GM18502 (cell line): ENCODE measurements at regions not wholly inside any gene's neighbourhood (a gene's known extent, or its start where the extent isn't known, plus 50 kb on each side); places are given as distances from the start of the nearest gene placed in this dataset.
A peak's percentile ranks its signal among the peaks of the same experiment; 100 is the strongest.

Experiments used
- ATAC-seq: cut with Tn5 transposase; IDR thresholded peaks from one replicate; pipeline ENCODE4 v1.9.1; 2021; ENCODE audit warnings: mild to moderate bottlenecking; ENCODE audit not compliant: unreplicated experiment, poor library complexity

DNA sequence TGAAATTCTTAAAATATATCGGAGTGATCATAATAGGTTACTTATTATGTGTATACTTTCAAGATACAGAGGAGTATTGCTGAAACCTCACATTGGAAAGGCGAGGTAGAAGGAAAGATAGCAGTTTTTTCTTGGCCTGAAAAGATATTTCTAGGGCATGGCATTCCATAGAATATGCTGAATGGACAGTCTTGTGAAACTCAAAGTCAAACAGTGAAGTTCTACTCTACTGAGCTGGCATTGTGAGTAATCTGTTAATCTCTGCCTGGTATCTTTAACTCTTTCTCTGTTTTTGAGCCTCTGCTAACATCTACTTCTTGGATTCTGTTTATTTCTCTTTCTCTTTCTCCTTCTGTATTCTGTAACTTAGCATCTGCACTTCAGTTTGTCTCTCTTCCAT is 176.3 kb upstream of the ZBTB20 start:
- no peak for ATAC-seq

GRCh38 chr3:115324056-115324455 is 177.0 kb upstream of the ZBTB20 start:
- no peak for ATAC-seq

- ATAC-seq: no peak
These were observed 178.5 kb upstream of the ZBTB20 start for GRCh38 chr3:115325539-115325938.

GRCh38 chr3:115330430-115330829 is 183.3 kb upstream of the ZBTB20 start:
- no peak for ATAC-seq

DNA sequence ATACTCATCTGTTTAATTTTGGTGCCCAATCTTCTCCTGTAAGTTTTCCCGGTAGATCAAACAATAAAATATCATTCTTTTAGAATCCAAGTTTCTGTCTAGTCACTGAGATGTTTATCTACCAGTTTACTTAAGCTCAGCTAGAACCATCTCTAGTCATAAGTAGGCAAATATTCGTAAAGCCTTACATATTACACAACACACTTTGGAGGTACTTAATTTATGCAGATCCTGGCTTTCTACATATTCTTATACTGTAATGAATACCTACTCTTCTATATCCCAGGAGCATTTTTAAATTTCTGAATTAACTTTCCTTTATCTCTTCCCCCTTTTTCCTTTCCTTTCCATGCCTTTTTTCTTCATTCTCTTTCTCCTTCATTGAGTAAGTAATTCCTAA is 185.9 kb upstream of the ZBTB20 start:
- no peak for ATAC-seq

DNA sequence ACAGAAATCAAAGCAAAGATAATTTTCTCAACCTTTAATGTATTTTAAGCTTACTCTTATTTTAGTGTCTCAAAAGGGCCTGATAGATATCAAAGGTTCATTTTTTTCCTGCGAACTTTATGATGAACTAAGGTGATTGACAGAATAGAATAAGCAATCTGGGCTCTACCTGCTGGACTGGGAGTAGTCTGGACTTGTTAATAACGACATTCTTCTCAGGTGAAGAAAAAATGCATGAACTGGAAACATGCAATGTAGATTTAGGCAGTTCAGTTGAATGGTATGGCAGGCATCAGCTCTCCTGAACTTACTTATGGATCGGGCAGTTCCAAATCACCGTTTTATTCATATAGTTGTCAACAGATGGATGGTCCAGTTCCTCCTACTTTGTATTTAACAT is 189.7 kb upstream of the ZBTB20 start:
- no peak for ATAC-seq

DNA sequence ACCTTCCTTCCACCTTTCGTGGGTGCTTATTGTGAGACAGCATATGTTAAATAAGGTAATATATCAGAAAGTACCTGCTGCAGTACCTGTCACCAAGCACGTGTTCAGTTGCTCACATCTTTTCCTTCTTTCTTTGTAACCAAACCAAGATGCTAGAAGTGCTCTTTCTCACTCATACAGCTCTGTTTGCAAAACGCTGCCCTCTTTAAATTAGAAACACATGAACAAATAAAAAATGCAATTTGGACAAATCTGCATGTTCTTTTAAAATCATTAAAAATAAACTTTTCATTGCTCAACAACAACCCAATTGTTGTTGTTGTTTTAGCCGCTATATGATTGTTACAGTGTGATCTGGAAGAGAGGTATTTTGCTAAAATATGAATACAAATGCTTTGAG is 193.5 kb upstream of the ZBTB20 start:
- ATAC-seq: no peak

DNA sequence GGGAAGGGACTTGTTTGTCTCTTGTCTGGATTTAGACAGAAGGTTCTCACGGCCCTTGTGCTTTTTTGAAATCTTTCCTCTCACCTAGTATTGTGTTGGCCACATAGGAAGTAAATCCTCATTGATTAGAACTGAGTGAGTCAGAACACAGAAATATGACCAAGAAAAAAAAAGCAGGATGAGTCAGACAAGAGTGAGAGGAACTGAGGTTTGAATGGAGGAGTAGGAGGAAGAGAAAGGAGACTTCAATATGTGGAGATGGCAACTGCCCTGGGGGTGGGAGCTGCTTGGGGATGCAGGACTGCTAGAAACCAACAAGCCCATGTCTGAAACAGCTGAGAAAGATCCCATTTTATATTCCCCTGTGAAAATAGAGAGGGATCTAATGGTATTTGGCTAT is 194.1 kb upstream of the ZBTB20 start:
- ATAC-seq: no peak

- ATAC-seq: no peak
These were observed 200.6 kb upstream of the ZBTB20 start for GRCh38 chr3:115347737-115348136.

- ATAC-seq: no peak
These were observed 201.3 kb upstream of the ZBTB20 start for GRCh38 chr3:115348412-115348811.

DNA sequence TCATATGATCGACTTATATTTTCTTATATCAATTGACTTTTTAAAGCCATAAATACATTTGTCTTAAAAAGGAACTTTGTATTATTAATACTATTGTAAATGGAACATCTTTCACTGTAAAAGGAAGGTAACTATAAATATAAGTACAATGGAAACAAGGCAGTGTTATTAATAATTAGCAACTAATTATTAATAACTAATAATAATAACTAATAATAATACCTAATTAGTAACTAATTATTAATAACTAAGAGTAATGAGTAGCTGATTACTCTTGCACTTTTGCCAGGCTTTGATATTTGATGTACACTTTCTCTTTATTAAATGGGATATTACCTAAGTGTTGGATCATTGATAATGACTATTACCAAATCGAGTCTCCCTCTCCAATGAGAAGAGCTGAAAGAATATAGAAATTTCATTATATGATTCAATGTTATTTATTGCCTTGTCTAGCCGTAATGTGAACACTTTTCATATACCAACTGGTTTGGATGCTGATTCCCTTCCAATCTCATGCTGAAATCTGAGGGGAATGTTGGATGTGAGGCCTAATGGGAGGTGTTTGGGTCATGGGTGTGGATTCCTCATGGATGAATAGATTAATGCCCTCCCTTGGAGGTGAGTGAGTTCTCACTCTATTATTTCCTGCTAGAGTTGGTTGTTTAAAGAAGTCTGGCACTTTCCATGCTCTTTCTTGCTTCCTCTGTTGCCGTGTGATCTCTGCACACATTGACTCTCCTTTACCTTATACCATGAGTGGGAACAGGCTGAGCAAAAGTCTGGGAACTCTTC is 202.1 kb upstream of the ZBTB20 start:
- ATAC-seq: no peak

- no peak for ATAC-seq
These were observed 203.5 kb upstream of the ZBTB20 start for GRCh38 chr3:115350606-115351005.

- ATAC-seq: no peak
These were observed 204.1 kb upstream of the ZBTB20 start for GRCh38 chr3:115351193-115351592.

GRCh38 chr3:115354010-115354409 is 206.9 kb upstream of the ZBTB20 start:
- no peak for ATAC-seq

GRCh38 chr3:115357456-115357855 is 210.4 kb upstream of the ZBTB20 start:
- no peak for ATAC-seq

DNA sequence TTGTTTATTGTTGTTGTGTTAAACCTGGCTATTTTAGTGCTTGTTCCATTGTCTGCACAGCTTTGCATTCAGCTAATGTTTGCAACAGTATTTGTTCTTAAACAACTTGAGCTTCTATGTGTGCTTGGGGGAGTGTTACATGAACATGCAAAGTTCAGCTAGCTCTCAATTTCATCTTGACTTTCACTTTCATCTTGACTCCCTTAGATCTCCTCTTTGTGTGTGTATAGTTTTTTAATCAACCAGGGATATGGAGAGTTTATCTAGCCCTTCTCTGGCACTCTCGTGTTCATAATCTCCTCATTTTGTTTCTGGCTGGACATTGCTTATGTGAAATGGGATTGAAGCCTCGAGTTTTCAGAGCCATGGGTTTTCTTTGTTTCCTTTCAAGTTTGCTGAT is 212.4 kb upstream of the ZBTB20 start:
- ATAC-seq: peak; percentile 99

DNA sequence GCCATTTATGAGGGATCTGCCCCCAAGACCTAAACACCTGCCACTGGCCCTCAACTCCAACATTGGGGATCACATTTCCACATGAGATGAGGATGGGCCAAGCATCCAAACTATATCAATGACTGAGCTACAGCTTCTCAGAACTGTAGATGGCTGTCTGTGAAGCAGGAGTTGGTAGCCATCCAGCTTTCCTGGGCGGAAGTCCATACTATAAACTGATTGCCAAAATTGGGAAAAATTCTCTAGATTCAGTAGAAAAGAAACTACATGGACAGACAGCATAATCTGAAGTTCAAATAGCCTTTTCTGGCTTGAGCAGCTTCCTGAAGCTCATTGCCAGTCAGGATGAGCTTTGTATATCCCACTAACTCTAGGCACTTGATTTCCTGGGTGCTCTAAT is 214.7 kb upstream of the ZBTB20 start:
- no peak for ATAC-seq

DNA sequence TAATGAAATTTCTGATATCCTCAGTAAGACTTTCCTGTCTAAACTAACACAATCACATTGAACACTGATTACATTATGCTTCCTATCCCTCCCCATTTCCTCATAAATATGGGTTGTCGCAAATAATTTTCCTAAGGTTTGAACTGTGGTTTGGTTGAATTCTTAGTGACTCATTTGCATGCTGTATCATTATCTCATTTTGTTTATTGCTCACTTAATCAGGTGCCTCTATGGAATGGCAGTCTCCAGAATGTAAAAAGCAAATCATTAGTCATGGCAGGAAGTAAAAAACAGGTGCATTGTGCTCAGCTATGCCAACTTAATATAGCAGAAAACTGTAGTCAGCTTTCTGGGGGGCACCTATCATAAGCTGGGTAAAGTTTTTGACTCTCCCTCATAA is 216.0 kb upstream of the ZBTB20 start:
- no peak for ATAC-seq

- no peak for ATAC-seq
These were observed 221.9 kb upstream of the ZBTB20 start for GRCh38 chr3:115369021-115369420.

- ATAC-seq: no peak
These were observed 228.3 kb upstream of the ZBTB20 start for GRCh38 chr3:115375362-115375761.

- no peak for ATAC-seq
These were observed 233.9 kb upstream of the ZBTB20 start for GRCh38 chr3:115380883-115381572.

- ATAC-seq: no peak
These were observed 234.5 kb upstream of the ZBTB20 start for GRCh38 chr3:115381573-115381912.
